BLaER1 treated with 17β-estradiol and CSF1 and Interleukin-3, amounts not matched to agents 10 nM and 100 nM (cell line): ENCODE measurements at regions not wholly inside any gene's neighbourhood (a gene's known extent, or its start where the extent isn't known, plus 50 kb on each side); places are given as distances from the start of the nearest gene placed in this dataset.
A peak's percentile ranks its signal among the peaks of the same experiment; 100 is the strongest.
"Not testable (repeated sequence)": the region's sequence is repeated elsewhere in the genome, so short reads cannot be mapped to it uniquely, and the experiment has no call there.

Experiments
- H3K27ac ChIP-seq, 11 experiments: shearing (Covaris generic); formaldehyde crosslinking; 2 replicates each; pipeline ENCODE4 v1.8.1; 2022
- H3K27me3 ChIP-seq, 11 experiments: shearing (Covaris generic); formaldehyde crosslinking; 2 replicates each; pipeline ENCODE4 v1.8.1; 2022
- H3K36me3 ChIP-seq, 11 experiments: shearing (Covaris generic); formaldehyde crosslinking; 2 replicates each; pipeline ENCODE4 v1.8.1; 2022
- H3K4me1 ChIP-seq, 10 experiments: shearing (Covaris generic); formaldehyde crosslinking; 2 replicates each; pipeline ENCODE4 v1.8.1; 2022
- H3K4me2 ChIP-seq, 11 experiments: shearing (Covaris generic); formaldehyde crosslinking; 2 replicates each; pipeline ENCODE4 v1.8.1; 2022
- H3K4me3 ChIP-seq, 10 experiments: shearing (Covaris generic); formaldehyde crosslinking; 2 replicates each; pipeline ENCODE4 v1.8.1; 2022
- H3K9ac ChIP-seq, 11 experiments: shearing (Covaris generic); formaldehyde crosslinking; 2 replicates each; pipeline ENCODE4 v1.8.1; 2022
- H3K9me3 ChIP-seq, 11 experiments: shearing (Covaris generic); formaldehyde crosslinking; replicated peaks in 1 of 11; 2 replicates each; pipeline ENCODE4 v1.8.1; 2022
- H4K20me1 ChIP-seq, 11 experiments: shearing (Covaris generic); formaldehyde crosslinking; 2 replicates each; pipeline ENCODE4 v1.8.1; 2022
- Cebpa-rat ChIP-seq, 11 experiments: shearing (Covaris generic); IDR thresholded peaks; 2 replicates each; pipeline ENCODE4 v1.8.1; 2022

DNA sequence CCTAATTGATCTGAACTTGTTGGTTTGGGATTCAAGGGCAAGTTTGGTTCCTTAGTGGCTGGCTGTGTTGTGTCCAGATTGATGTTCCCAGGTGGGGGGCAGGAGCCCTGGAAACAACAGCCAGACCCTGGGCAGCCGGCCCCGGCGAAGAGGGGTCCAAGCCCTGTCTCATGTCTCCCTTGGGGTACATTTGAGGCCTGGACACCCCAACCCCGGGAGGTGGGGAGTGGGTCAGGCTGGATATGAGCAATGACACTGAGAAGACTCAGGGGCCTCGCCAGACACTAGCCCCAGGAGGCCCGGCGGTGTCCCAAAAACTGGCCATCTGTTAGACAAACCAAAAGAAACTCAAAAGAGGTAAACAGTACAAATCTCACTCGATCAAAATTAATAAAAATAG is 79.6 kb downstream of the YTHDF1 start:
- H3K4me3 ChIP-seq, result no peak overlapping the region
- no peaks in the 10 kb centered on the region; a peak in 1 of 22 replicates for H4K20me1 ChIP-seq
- H3K4me1 ChIP-seq, result peaks cover 0 to 70% (median 62%) of the 10 kb centered on the region in 10 experiments; a peak in 16 of 20 replicates
- H3K36me3 ChIP-seq, result no peaks in the 10 kb centered on the region
- H3K9ac ChIP-seq, result no peak overlapping the region
- no peak for TF ChIP-seq Cebpa-rat (IDR thresholded peaks at IDR 0.05)
- 0 out of 22 replicates have a peak, but pooled peaks cover 0 to 9% (median 0%) of the 10 kb centered on the region in 11 experiments for H3K27me3 ChIP-seq
- H3K9me3 ChIP-seq, result peaks cover 0 to 13% (median 0%) of the 10 kb centered on the region in 11 experiments; a peak in 6 of 22 replicates
- no peak overlapping the region for H3K4me2 ChIP-seq
- H3K27ac ChIP-seq, result peak overlapping the region in 2 of 11 experiments; percentile 32 to 33; a peak in 1 of 22 replicates

DNA sequence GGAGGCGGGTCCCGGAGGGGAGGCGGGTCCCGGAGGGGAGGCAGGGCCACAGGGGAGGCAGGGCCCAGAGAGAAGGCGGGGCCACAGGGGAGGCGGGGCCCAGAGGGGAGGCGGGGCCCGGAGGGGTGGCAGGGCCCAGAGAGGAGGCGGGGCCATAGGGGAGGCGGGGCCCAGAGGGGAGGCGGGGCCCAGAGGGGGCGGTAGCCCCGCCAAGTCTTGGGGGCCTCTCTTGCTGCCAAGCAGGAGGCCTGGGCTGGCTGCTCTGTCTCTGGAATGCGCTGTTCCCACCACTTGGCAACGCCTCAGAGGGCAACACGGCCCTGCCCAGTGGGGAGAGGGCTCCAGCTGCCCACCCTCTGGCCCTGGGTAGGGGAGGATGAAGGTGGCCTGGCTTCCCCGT is 80.5 kb downstream of the YTHDF1 start:
- no peak overlapping the region for H3K9ac ChIP-seq
- 0 out of 22 replicates have a peak, but pooled peaks cover 0 to 9% (median 0%) of the 10 kb centered on the region in 11 experiments for H3K27me3 ChIP-seq
- peaks cover 0 to 13% (median 0%) of the 10 kb centered on the region in 11 experiments; a peak in 6 of 22 replicates for H3K9me3 ChIP-seq
- H3K4me1 ChIP-seq, result peaks cover 0 to 69% (median 53%) of the 10 kb centered on the region in 10 experiments; a peak in 16 of 20 replicates
- H3K36me3 ChIP-seq, result no peaks in the 10 kb centered on the region
- H3K27ac ChIP-seq, result no peak overlapping the region
- no peak overlapping the region for H3K4me3 ChIP-seq
- no peak for TF ChIP-seq Cebpa-rat (IDR thresholded peaks at IDR 0.05)
- no peak overlapping the region for H3K4me2 ChIP-seq
- no peaks in the 10 kb centered on the region; a peak in 1 of 22 replicates for H4K20me1 ChIP-seq

DNA sequence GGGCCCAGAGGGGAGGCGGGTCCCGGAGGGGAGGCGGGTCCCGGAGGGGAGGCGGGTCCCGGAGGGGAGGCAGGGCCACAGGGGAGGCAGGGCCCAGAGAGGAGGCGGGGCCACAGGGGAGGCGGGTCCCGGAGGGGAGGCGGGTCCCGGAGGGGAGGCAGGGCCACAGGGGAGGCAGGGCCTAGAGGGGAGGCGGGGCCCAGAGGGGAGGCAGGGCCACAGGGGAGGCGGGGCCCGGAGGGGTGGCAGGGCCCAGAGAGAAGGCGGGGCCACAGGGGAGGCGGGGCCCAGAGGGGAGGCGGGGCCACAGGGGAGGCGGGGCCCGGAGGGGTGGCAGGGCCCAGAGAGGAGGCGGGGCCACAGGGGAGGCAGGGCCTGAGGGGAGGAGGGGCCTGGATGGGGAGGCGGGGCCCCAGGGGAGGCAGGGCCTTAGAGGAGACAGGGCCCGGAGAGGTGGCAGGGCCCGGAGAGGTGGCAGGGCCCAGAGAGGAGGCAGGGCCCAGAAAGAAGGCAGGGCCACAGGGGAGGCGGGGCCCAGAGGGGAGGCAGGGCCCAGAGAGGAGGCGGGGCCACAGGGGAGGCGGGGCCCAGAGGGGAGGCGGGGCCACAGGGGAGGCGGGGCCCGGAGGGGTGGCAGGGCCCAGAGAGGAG is 81.1 kb downstream of the YTHDF1 start:
- not testable (repeated sequence) for H3K4me3 ChIP-seq, H4K20me1 ChIP-seq, H3K9ac ChIP-seq, H3K4me2 ChIP-seq, H3K27me3 ChIP-seq, H3K27ac ChIP-seq, H3K36me3 ChIP-seq
- H3K9me3 ChIP-seq, result peaks cover 0 to 13% (median 0%) of the 10 kb centered on the region in 11 experiments; a peak in 6 of 22 replicates
- peaks cover 0 to 68% (median 51%) of the 10 kb centered on the region in 10 experiments; a peak in 16 of 20 replicates for H3K4me1 ChIP-seq

DNA sequence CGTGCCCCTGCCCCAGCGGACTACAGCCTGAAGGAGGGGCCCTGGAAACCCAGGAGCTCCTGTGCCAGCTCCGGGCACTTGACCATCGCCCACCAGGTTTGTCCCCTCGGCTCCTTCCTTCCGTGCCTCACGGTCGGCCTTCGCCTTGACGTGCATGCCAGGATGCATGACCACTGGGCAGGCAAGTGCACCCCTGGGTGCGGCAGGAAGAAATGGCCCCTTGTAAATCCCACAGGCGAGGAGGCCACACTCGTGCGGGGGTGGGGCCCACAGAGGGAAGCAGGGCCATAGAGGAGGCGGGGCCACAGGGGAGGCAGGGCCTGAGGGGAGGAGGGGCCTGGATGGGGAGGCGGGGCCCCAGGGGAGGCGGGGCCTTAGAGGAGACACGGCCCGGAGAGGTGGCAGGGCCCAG is 81.7 kb downstream of the YTHDF1 start:
- peaks cover 0 to 13% (median 0%) of the 10 kb centered on the region in 11 experiments; a peak in 6 of 22 replicates for H3K9me3 ChIP-seq
- H3K27me3 ChIP-seq, result 0 out of 22 replicates have a peak, but pooled peaks cover 0 to 9% (median 0%) of the 10 kb centered on the region in 11 experiments
- no peak overlapping the region for H3K4me3 ChIP-seq
- H4K20me1 ChIP-seq, result no peaks in the 10 kb centered on the region; a peak in 1 of 22 replicates
- no peak overlapping the region for H3K27ac ChIP-seq
- peaks cover 0 to 68% (median 49%) of the 10 kb centered on the region in 10 experiments; a peak in 16 of 20 replicates for H3K4me1 ChIP-seq
- no peak for TF ChIP-seq Cebpa-rat (IDR thresholded peaks at IDR 0.05)
- H3K4me2 ChIP-seq, result peak overlapping the region in 1 of 11 experiments; percentile 65; a peak in 2 of 22 replicates
- H3K36me3 ChIP-seq, result no peaks in the 10 kb centered on the region
- H3K9ac ChIP-seq, result no peak overlapping the region

DNA sequence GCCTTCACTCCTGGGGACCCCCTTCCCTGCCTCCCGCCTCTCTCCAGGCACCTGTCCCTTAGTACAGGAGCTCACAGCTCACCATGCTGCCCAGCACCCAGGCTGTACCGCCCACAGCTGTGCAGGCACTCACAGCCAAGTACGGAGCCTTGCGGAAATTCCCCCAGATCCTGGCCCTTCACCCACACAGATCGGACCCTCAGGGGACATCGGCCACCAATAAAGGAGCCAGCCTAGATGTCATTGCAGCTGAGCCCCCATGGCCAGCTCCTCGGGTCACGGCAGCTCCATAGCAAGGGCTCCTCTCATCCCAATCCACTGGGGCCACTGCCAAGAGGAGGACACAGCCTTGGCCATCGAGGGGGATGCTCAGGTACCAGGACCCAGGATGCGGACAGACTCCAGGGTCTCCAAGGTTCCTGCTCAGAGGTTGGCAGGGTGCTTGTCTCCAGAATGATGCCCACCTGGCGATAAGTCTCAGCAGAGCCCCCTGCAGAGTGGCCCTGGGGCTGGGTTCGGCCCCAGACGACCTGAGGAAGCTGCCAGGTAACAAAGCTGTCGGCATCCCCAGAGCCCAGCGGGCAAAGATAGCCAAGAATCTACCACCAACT is 82.3 kb downstream of the YTHDF1 start:
- no peaks in the 10 kb centered on the region for H3K36me3 ChIP-seq
- no peak overlapping the region for H3K9ac ChIP-seq
- H3K27me3 ChIP-seq, result 0 out of 22 replicates have a peak, but pooled peaks cover 0 to 9% (median 0%) of the 10 kb centered on the region in 11 experiments
- peaks cover 0 to 68% (median 46%) of the 10 kb centered on the region in 10 experiments; a peak in 16 of 20 replicates for H3K4me1 ChIP-seq
- peak overlapping the region in 8 of 11 experiments; percentile 18 to 67 (median 49); a peak in 14 of 22 replicates for H3K4me2 ChIP-seq
- H4K20me1 ChIP-seq, result no peaks in the 10 kb centered on the region; a peak in 1 of 22 replicates
- H3K27ac ChIP-seq, result no peak overlapping the region
- TF ChIP-seq Cebpa-rat (IDR thresholded peaks at IDR 0.05), result no peak
- peaks cover 0 to 13% (median 0%) of the 10 kb centered on the region in 11 experiments; a peak in 6 of 22 replicates for H3K9me3 ChIP-seq
- H3K4me3 ChIP-seq, result no peak overlapping the region

DNA sequence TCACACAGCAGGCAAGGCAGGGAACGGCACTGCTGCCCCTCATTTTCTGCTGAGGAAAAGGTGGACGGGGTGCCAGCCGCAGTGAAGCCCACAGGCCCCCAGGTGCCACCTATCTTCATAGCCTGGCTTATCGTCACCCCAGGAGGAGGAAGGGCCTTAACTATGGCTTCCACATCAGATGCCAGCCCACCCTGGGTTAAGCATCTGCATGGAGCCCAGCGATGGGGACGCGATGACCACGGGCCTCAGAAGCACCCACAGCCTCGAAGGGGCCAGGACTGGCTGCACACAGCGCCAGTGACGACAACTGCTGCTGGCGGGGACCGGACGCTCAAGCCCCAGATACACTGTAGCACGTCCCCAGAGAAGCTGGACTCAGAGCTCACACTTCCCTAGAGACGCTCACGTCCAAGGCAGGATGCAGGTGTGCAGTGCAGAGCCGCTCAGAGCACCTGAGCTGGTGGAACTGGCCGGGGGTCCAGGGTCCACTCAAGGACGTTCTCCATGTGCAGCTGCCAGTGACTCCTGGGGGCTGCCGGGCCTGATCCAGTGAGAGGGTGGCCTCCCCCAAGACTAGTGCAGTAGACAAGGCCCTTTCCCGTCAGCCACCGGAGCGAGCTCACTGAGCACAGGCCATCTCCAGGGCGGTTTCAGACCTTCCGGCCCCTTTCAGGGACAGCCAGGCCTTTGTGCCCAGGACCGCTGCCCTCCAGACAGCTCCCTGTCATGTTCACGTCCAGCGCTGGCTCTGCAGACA is 83.0 kb downstream of the YTHDF1 start:
- peaks cover 0 to 61% (median 40%) of the 10 kb centered on the region in 10 experiments; a peak in 15 of 20 replicates for H3K4me1 ChIP-seq
- H3K36me3 ChIP-seq, result no peaks in the 10 kb centered on the region
- H3K27ac ChIP-seq, result no peak overlapping the region
- no peak overlapping the region for H3K4me3 ChIP-seq
- H4K20me1 ChIP-seq, result peaks cover 0 to 6% (median 0%) of the 10 kb centered on the region in 11 experiments; a peak in 2 of 22 replicates
- peaks cover 0 to 13% (median 0%) of the 10 kb centered on the region in 11 experiments; a peak in 6 of 22 replicates for H3K9me3 ChIP-seq
- 0 out of 22 replicates have a peak, but pooled peaks cover 0 to 9% (median 0%) of the 10 kb centered on the region in 11 experiments for H3K27me3 ChIP-seq
- peak overlapping the region in 8 of 11 experiments; percentile 18 to 67 (median 49); a peak in 15 of 22 replicates for H3K4me2 ChIP-seq
- TF ChIP-seq Cebpa-rat (IDR thresholded peaks at IDR 0.05), result no peak
- H3K9ac ChIP-seq, result no peak overlapping the region; a peak in 2 of 22 replicates

DNA sequence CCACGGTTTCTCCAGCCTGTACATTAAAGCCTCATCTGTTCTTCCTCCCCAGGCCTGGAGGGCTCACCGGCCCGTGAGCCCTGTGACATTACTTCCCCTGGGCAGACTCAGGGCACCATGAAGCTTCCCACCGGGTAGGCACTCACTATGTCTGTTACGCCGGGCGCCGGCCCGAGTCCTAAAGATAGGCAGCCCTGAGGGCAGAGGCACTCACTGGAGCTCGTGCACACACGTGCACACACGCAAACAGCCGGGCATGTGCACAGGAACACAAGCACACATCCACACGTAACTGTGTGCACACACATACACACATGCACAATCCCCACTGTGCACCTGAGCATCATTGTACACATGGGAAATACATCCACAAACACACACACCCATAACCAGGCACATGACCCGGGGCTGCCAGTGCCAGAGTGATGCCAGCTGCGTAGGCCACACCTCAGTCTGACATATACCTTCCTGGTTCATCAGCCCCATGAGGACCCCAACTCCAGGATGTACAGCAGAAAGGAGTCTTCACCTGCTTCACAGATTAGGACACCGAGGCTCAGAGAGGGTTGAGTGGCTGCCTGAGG is 83.7 kb downstream of the YTHDF1 start:
- Histone ChIP-seq H3K9me3 (peaks cover 0 to 13% (median 0%) of the 10 kb centered on the region in 11 experiments; a peak in 6 of 22 replicates), H4K20me1 (peaks cover 0 to 12% (median 0%) of the 10 kb centered on the region in 11 experiments; a peak in 3 of 22 replicates), H3K9ac (no peak overlapping the region), H3K4me1 (peaks cover 0 to 58% (median 36%) of the 10 kb centered on the region in 10 experiments; a peak in 14 of 20 replicates), H3K27ac (no peak overlapping the region), H3K27me3 (0 out of 22 replicates have a peak, but pooled peaks cover 0 to 9% (median 0%) of the 10 kb centered on the region in 11 experiments), H3K4me3 (no peak overlapping the region), H3K36me3 (no peaks in the 10 kb centered on the region), H3K4me2 (peak overlapping the region in 8 of 11 experiments; percentile 18 to 67 (median 49); a peak in 14 of 22 replicates)
- no peak for TF ChIP-seq Cebpa-rat (IDR thresholded peaks at IDR 0.05)
